ENCODE measurements at regions not wholly inside any gene's neighbourhood (a gene's known extent, or its start where the extent isn't known, plus 50 kb on each side); places are given as distances from the start of the nearest gene placed in this dataset.

GRCh38 chr21:27448960-27449359, 482.1 kb upstream of the ADAMTS5 start:
- no peak for TF ChIP-seq POLR2A (IDR thresholded peaks at IDR 0.05)
- TF ChIP-seq CTCF (IDR thresholded peaks at IDR 0.05): no peak
